OCI-LY3 (cell line): ENCODE measurements at regions not wholly inside any gene's neighbourhood (a gene's known extent, or its start where the extent isn't known, plus 50 kb on each side); places are given as distances from the start of the nearest gene placed in this dataset.
"Not testable (repeated sequence)": the region's sequence is repeated elsewhere in the genome, so short reads cannot be mapped to it uniquely, and the experiment has no call there.

ENCODE experiments used
- H2AFZ ChIP-seq: fragments of 200-600, 300-600 bp; shearing (Covaris generic); 2 replicates; pipeline ENCODE4 v1.6.0; 2014; ENCODE audit warnings: antibody characterized with exemption, low read depth, low read length
- H3K27ac ChIP-seq: fragments of 200-600, 300-600 bp; sonication (generic); 2 replicates; pipeline ENCODE4 v1.5.1; 2014; ENCODE audit warnings: mild to moderate bottlenecking, low read length, moderate library complexity, mixed read lengths
- H3K27me3 ChIP-seq: fragments of 200-600, 300-600 bp; sonication (generic); 2 replicates; pipeline ENCODE4 v1.6.1; 2014; ENCODE audit warnings: low read depth, low read length, mixed read lengths
- H3K36me3 ChIP-seq: fragments of 200-600, 300-600 bp; sonication (generic); replicated peaks from 2 replicates; pipeline ENCODE3; 2014; ENCODE audit warnings: low read depth, low read length, mixed read lengths
- H3K4me1 ChIP-seq: fragments of 300-600, 200-600 bp; sonication (generic); 2 replicates; pipeline ENCODE4 v1.6.1; 2014; ENCODE audit warnings: low read length, mixed read lengths
- H3K4me2 ChIP-seq: fragments of 200-600, 300-600 bp; sonication (generic); 2 replicates; pipeline ENCODE4 v1.6.1; 2014; ENCODE audit warnings: low read length, mixed read lengths
- H3K4me3 ChIP-seq: fragments of 300-600, 200-600 bp; sonication (generic); 2 replicates; pipeline ENCODE4 v1.5.1; 2014; ENCODE audit warnings: antibody characterized with exemption, mild to moderate bottlenecking, low read length, moderate library complexity
- H3K79me2 ChIP-seq: fragments of 300-600, 200-600 bp; shearing (Covaris generic); 2 replicates; pipeline ENCODE4 v1.6.1; 2014; ENCODE audit warnings: mild to moderate bottlenecking, low read length, mixed read lengths
- H3K9ac ChIP-seq: fragments of 300-600, 200-600 bp; shearing (Covaris generic); 2 replicates; pipeline ENCODE4 v1.6.0; 2014; ENCODE audit warnings: mild to moderate bottlenecking, low read length, moderate library complexity
- H3K9me3 ChIP-seq: fragments of 200-600, 300-600 bp; shearing (Covaris generic); 2 replicates; pipeline ENCODE4 v1.6.1; 2014; ENCODE audit warnings: low read length, mixed read lengths; ENCODE audit not compliant: insufficient read depth
- H4K20me1 ChIP-seq: fragments of 200-600, 300-600 bp; sonication (generic); 2 replicates; pipeline ENCODE4 v1.6.1; 2016; ENCODE audit warnings: low read length, mixed read lengths; ENCODE audit not compliant: insufficient read depth
- EZH2phosphoT487 ChIP-seq: fragments of 200-600 bp; shearing (Covaris generic); IDR thresholded peaks from 2 replicates; pipeline ENCODE4 v1.6.1; 2018; ENCODE audit warnings: antibody characterized with exemption, mixed run types, low read depth
- TF ChIP-seq, protein P1 (sequence below): fragments of 200-600, 300-600 bp; sonication (generic); IDR thresholded peaks from 2 replicates; pipeline ENCODE4 v1.5.1; 2014; ENCODE audit warnings: antibody characterized with exemption, low read length, low read depth

GRCh38 chr10:121327727-121328126 is 270.5 kb downstream of the FGFR2 start:
- Histone ChIP-seq H3K27ac (no peak overlapping the region), H3K27me3 (no peaks in the 10 kb centered on the region), H3K9me3 (no peaks in the 10 kb centered on the region), H4K20me1 (no peaks in the 10 kb centered on the region), H3K79me2 (no peaks in the 10 kb centered on the region), H3K4me2 (no peak overlapping the region), H3K36me3 (no peaks in the 10 kb centered on the region), H3K4me1 (no peaks in the 10 kb centered on the region), H2AFZ (no peak overlapping the region), H3K9ac (no peak overlapping the region), H3K4me3 (no peak overlapping the region)
- TF ChIP-seq, protein P1, sequence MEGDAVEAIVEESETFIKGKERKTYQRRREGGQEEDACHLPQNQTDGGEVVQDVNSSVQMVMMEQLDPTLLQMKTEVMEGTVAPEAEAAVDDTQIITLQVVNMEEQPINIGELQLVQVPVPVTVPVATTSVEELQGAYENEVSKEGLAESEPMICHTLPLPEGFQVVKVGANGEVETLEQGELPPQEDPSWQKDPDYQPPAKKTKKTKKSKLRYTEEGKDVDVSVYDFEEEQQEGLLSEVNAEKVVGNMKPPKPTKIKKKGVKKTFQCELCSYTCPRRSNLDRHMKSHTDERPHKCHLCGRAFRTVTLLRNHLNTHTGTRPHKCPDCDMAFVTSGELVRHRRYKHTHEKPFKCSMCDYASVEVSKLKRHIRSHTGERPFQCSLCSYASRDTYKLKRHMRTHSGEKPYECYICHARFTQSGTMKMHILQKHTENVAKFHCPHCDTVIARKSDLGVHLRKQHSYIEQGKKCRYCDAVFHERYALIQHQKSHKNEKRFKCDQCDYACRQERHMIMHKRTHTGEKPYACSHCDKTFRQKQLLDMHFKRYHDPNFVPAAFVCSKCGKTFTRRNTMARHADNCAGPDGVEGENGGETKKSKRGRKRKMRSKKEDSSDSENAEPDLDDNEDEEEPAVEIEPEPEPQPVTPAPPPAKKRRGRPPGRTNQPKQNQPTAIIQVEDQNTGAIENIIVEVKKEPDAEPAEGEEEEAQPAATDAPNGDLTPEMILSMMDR = no peak
- TF ChIP-seq EZH2phosphoT487 = no peak

DNA sequence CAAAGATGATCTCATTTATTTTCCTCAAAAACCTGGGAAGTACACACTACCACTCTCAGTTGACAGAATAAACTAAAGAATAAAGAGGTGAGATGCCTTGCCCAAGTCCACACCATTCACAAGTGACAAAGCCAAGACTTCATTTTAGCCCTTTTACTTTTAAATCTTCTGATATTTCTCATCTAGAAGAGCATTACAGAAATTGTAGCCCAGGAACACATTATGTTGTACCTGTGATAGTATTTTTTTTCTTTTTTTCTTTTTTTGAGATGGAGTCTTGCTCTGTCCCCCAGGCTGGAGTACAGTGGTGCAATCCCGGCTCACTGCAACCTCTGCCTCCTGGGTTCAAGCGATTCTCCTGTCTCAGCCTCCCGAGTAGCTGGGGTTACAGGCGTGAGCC is 268.6 kb downstream of the FGFR2 start:
- H3K4me3 ChIP-seq, H3K36me3 ChIP-seq, H3K27me3 ChIP-seq, H3K79me2 ChIP-seq, H3K27ac ChIP-seq, H3K4me1 ChIP-seq, H3K9me3 ChIP-seq, H3K9ac ChIP-seq, H4K20me1 ChIP-seq, H2AFZ ChIP-seq, H3K4me2 ChIP-seq: not testable (repeated sequence)

DNA sequence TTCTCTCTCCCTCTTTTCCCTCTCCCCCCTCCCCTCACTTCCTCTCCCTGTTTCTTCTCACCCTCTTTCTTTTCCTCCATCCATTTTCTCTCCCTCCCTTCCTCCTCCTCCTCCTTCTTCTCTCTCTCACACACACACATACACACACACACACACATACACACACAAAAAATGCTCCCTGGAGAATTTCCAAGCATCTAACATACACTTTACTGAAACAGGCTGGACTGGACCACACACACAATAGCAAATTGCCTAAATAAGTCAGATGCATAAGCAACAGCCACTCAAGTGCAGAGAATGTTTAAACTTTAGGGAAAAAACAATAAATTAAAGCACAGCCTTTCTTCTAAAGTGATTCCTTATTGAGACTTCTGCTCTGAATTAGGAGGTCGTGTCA is 267.7 kb downstream of the FGFR2 start:
- H3K27ac ChIP-seq = no peak overlapping the region
- no peak for TF ChIP-seq EZH2phosphoT487
- TF ChIP-seq, protein P1 = no peak
- no peak overlapping the region for H3K9ac ChIP-seq
- H3K9me3 ChIP-seq = no peaks in the 10 kb centered on the region
- no peak overlapping the region for H3K4me2 ChIP-seq
- H3K79me2 ChIP-seq = no peaks in the 10 kb centered on the region
- no peaks in the 10 kb centered on the region for H3K27me3 ChIP-seq
- H3K4me1 ChIP-seq = no peaks in the 10 kb centered on the region
- H3K36me3 ChIP-seq = no peaks in the 10 kb centered on the region
- no peak overlapping the region for H3K4me3 ChIP-seq
- H4K20me1 ChIP-seq = no peaks in the 10 kb centered on the region
- H2AFZ ChIP-seq = no peak overlapping the region

- Histone ChIP-seq H3K4me3 (no peak overlapping the region), H2AFZ (no peak overlapping the region), H3K27me3 (no peaks in the 10 kb centered on the region), H4K20me1 (no peaks in the 10 kb centered on the region), H3K4me1 (peaks cover 13% of the 10 kb centered on the region), H3K9me3 (no peaks in the 10 kb centered on the region), H3K27ac (no peak overlapping the region), H3K79me2 (no peaks in the 10 kb centered on the region), H3K9ac (no peak overlapping the region), H3K36me3 (no peaks in the 10 kb centered on the region), H3K4me2 (no peak overlapping the region)
- TF ChIP-seq EZH2phosphoT487 = no peak
- TF ChIP-seq, protein P1 = no peak
These were observed 265.9 kb downstream of the FGFR2 start for GRCh38 chr10:121332353-121332752.
